K562 (cell line): ENCODE measurements at regions not wholly inside any gene's neighbourhood (a gene's known extent, or its start where the extent isn't known, plus 50 kb on each side); places are given as distances from the start of the nearest gene placed in this dataset.

Source experiments
- ATAC-seq: fragments of 200-7000 bp; cut with Tn5 transposase; 3 replicates; pipeline ENCODE4 v1.9.1; 2020; ENCODE audit warnings: moderate library complexity
- BruUV-seq: library from RNA; stranded (reverse); fragments of 400-500 nt; replicated peaks from 2 replicates; lab custom pipeline; 2021; lab: Mats Ljungman, UMichigan
- CTCF ChIA-PET: fragments of 300-600 bp; formaldehyde crosslinking; extraction: SDS; loops from one replicate; lab custom pipeline; 2021; ENCODE audit warnings: low intra/inter-chr PET ratio; lab: Yijun Ruan, JAX
- POLR2A ChIA-PET: fragments of 300-600, 350-650 bp; sonication (Branson Sonifier 250); formaldehyde crosslinking; extraction: SDS; loops from one replicate; lab custom pipeline; 2021; ENCODE audit warnings: antibody characterized with exemption, inconsistent platforms; lab: Yijun Ruan, JAX
- DNase-seq, 4 experiments: peaks; one replicate each; pipeline versions ENCODE4 v3.0.0 to v3.0.0-alpha.2; 2011 to 2018; ENCODE audit warnings: low spot score in 3 of 4, mixed read lengths in 3 of 4; ENCODE audit errors: extremely low read depth in 1 of 4
- FAIRE-seq: peaks from 2 replicates; lab custom pipeline; 2011; peaks lifted over from hg19 to GRCh38; lab: Jason Lieb, UNC
- H2AFZ ChIP-seq: 2 replicates; pipeline ENCODE4 v1.6.0; 2011; ENCODE audit warnings: low read depth, low read length, control low read depth, inconsistent platforms
- H3K27ac ChIP-seq: fragments of 200-600 bp; 3 replicates; pipeline ENCODE4 v1.8.0; 2011; ENCODE audit warnings: low read depth, mild to moderate bottlenecking, control low read depth, inconsistent platforms, low read length, moderate library complexity, mixed read lengths; ENCODE audit errors: extremely low read depth
- H3K27me3 ChIP-seq, 2 experiments: fragments of 300-600 bp in 1 of 2; 2 replicates in 1 of 2; 3 replicates in 1 of 2; pipeline versions ENCODE4 v1.6.0 to v1.8.0; 2011; ENCODE audit warnings: inconsistent platforms in 2 of 2, low read length in 2 of 2, mild to moderate bottlenecking in 1 of 2, mixed read lengths in 1 of 2, moderate library complexity in 1 of 2; ENCODE audit not compliant: control insufficient read depth in 2 of 2, insufficient read depth in 2 of 2
- H3K36me3 ChIP-seq: fragments of 300-600 bp; 3 replicates; pipeline ENCODE4 v1.8.0; 2011; ENCODE audit warnings: mild to moderate bottlenecking, low read length, inconsistent platforms; ENCODE audit not compliant: control insufficient read depth, insufficient read depth
- H3K4me1 ChIP-seq, 2 experiments: fragments of 200-600 bp in 1 of 2; replicated peaks in 1 of 2; 2 replicates in 1 of 2; 3 replicates in 1 of 2; pipeline versions ENCODE4 v1.5.1 to v1.8.0; 2011; ENCODE audit warnings: inconsistent platforms in 2 of 2, low read length in 2 of 2, mild to moderate bottlenecking in 1 of 2, mixed read lengths in 1 of 2, moderate library complexity in 1 of 2; ENCODE audit not compliant: control insufficient read depth in 2 of 2, insufficient read depth in 2 of 2
- H3K4me2 ChIP-seq: 2 replicates; pipeline ENCODE4 v1.6.1; 2011; ENCODE audit warnings: low read length, control low read depth, inconsistent platforms, mixed read lengths; ENCODE audit not compliant: insufficient read depth
- H3K4me3 ChIP-seq: fragments of 200-600 bp; sonication (generic), shearing (Covaris generic); 2 replicates; pipeline ENCODE4 v1.5.1; 2016; ENCODE audit warnings: control low read depth, inconsistent platforms
- H3K79me2 ChIP-seq: fragments of 200-600 bp; 3 replicates; pipeline ENCODE4 v1.8.0; 2011; ENCODE audit warnings: low read length, inconsistent platforms; ENCODE audit not compliant: control insufficient read depth, insufficient read depth
- H3K9ac ChIP-seq, 2 experiments: 2 replicates each; pipeline versions ENCODE4 v1.6.0 to v1.6.1; 2011; ENCODE audit warnings: low read depth in 2 of 2, low read length in 2 of 2, control low read depth in 1 of 2, inconsistent platforms in 1 of 2, mild to moderate bottlenecking in 1 of 2, mixed read lengths in 1 of 2; ENCODE audit not compliant: insufficient read depth in 1 of 2
- H3K9me1 ChIP-seq: one replicate; pipeline ENCODE4 v1.6.0; 2011; ENCODE audit warnings: inconsistent platforms, mild to moderate bottlenecking, low read length, moderate library complexity; ENCODE audit not compliant: control insufficient read depth, insufficient read depth
- H3K9me3 ChIP-seq: replicated peaks from 2 replicates; pipeline ENCODE4 v1.5.1; 2011; ENCODE audit warnings: low read depth, low read length, inconsistent platforms; ENCODE audit not compliant: control insufficient read depth, insufficient read depth
- H4K20me1 ChIP-seq: replicated peaks from 2 replicates; pipeline ENCODE4 v1.6.1; 2011; ENCODE audit warnings: low read length, inconsistent platforms, mixed read lengths; ENCODE audit not compliant: control insufficient read depth, insufficient read depth
- ARID3B ChIP-seq: fragments of 250-450 bp; sonication (Bioruptor Pico); IDR thresholded peaks from 2 replicates; pipeline ENCODE4 v1.4.0; 2020; ENCODE audit warnings: borderline replicate concordance
- E2F1 ChIP-seq: sonication (generic); formaldehyde crosslinking; IDR thresholded peaks from 2 replicates; pipeline ENCODE4 v1.8.1; 2023; ENCODE audit warnings: mild to moderate bottlenecking, missing genetic modification reagents, moderate library complexity
- SMARCC2 ChIP-seq: fragments of 450-650 bp; IDR thresholded peaks from 2 replicates; pipeline ENCODE4 v1.6.1; 2017; ENCODE audit warnings: antibody characterized with exemption, moderate library complexity, mild to moderate bottlenecking, low read depth
- SRSF9 ChIP-seq: fragments of 200-400 bp; formaldehyde crosslinking; IDR thresholded peaks from 2 replicates; pipeline ENCODE4 v1.6.1; 2017; ENCODE audit warnings: low read depth, low read length, borderline replicate concordance
- SUPT5H ChIP-seq: fragments of 450-650 bp; IDR thresholded peaks from 2 replicates; pipeline ENCODE4 v1.6.1; 2016
- ZKSCAN3 ChIP-seq: fragments of 250-450 bp; sonication (Bioruptor Pico); IDR thresholded peaks from 2 replicates; pipeline ENCODE4 v1.4.0; 2020
- ZNF655 ChIP-seq: fragments of 250-450 bp; sonication (Bioruptor Pico); IDR thresholded peaks from 2 replicates; pipeline ENCODE4 v1.5.0; 2021
- WGBS: fragments of 100-300 bp; shearing (Covaris generic); methylation state at CpG from one replicate; pipeline ENCODE4 v1.1.6; 2016; ENCODE audit warnings: low coverage, mixed read lengths; ENCODE audit not compliant: insufficient coverage; ENCODE audit errors: missing lambda C conversion rate; 5-methylcytosine and 5-hydroxymethylcytosine counted together
- in situ Hi-C: fragments of 300-500 bp; cut with MboI; formaldehyde crosslinking; loops from 4 replicates; pipeline ENCODE4 v1.15.0; 2018; ENCODE audit warnings: inconsistent platforms, mixed read lengths
- intact Hi-C: fragments of 100-400 bp; cut with micrococcal nuclease; formaldehyde crosslinking; loops from 2 replicates; pipeline ENCODE4 v1.14.2; 2022

GRCh38 chr3:174775603-174776002, 83.5 kb upstream of the NAALADL2 start (continued):
- TF ChIP-seq ZNF655 (CRISPR knock-in tag), result no peak
- TF ChIP-seq E2F1, result no peak
- TF ChIP-seq, all 486 proteins: peak for 0

GRCh38 chr3:174776123-174776522, 83.0 kb upstream of the NAALADL2 start:
- ChIA-PET POLR2A (no interaction called here), CTCF (no interaction called here)
- no peaks in the 10 kb centered on the region for H3K79me2 ChIP-seq
- H3K4me2 ChIP-seq, result no peak overlapping the region
- WGBS, result 4% methylated on average over 4 of the region's 4 CpGs
- ATAC-seq, result no peak
- BruUV-seq, result no TSS peak
- intact Hi-C loops (no loop called here), in situ Hi-C loops (no loop called here)
- no peak overlapping the region for H3K9ac ChIP-seq
- H3K4me3 ChIP-seq, result no peak overlapping the region
- no peaks in the 10 kb centered on the region for H3K4me1 ChIP-seq
- H4K20me1 ChIP-seq, result no peaks in the 10 kb centered on the region
- H3K9me3 ChIP-seq, result no peaks in the 10 kb centered on the region
- DNase-seq, result no peak
- H3K27ac ChIP-seq, result no peak overlapping the region
- H2AFZ ChIP-seq, result no peak overlapping the region
- no peak for FAIRE-seq
- no peaks in the 10 kb centered on the region for H3K27me3 ChIP-seq
- no peaks in the 10 kb centered on the region for H3K9me1 ChIP-seq
- no peaks in the 10 kb centered on the region for H3K36me3 ChIP-seq
- TF ChIP-seq SMARCC2 (no peak), SRSF9 (no peak), ZKSCAN3 (CRISPR knock-in tag) (no peak), ARID3B (no peak), SUPT5H (no peak)
- TF ChIP-seq, all 486 proteins: peak for 0
